SK-N-SH (cell line): ENCODE measurements at regions not wholly inside any gene's neighbourhood (a gene's known extent, or its start where the extent isn't known, plus 50 kb on each side); places are given as distances from the start of the nearest gene placed in this dataset.

Experiments
- CTCF ChIA-PET: fragments of 300-600, 350-600 bp; formaldehyde crosslinking; extraction: SDS; loops from one replicate; lab custom pipeline; 2021; lab: Yijun Ruan, JAX
- POLR2A ChIA-PET: fragments of 350-600 bp; sonication (Branson Sonifier 250); formaldehyde crosslinking; extraction: SDS; loops from one replicate; lab custom pipeline; 2020; ENCODE audit warnings: antibody characterized with exemption, inconsistent platforms; lab: Yijun Ruan, JAX
- DNase-seq: peaks from one replicate; pipeline ENCODE4 v3.0.0; 2012
- H2AFZ ChIP-seq: fragments of 200-600 bp; sonication (generic); 2 replicates; pipeline ENCODE4 v1.8.1; 2016; ENCODE audit warnings: antibody characterized with exemption, mild to moderate bottlenecking, low read depth
- H3F3A ChIP-seq: fragments of 200-600 bp; sonication (generic); replicated peaks from 2 replicates; pipeline ENCODE3; 2016; ENCODE audit warnings: antibody characterized with exemption, mild to moderate bottlenecking; ENCODE audit not compliant: insufficient read depth
- H3K27ac ChIP-seq, 2 experiments: fragments of 200-500 bp in 1 of 2; fragments of 200-600 bp in 1 of 2; sonication (Bioruptor generic) in 1 of 2; sonication (generic), shearing (Covaris generic) in 1 of 2; 2 replicates each; pipeline versions ENCODE4 v1.5.1 to v1.6.1; 2014 to 2016; ENCODE audit warnings: low read depth in 2 of 2, inconsistent platforms in 1 of 2, low read length in 1 of 2, mild to moderate bottlenecking in 1 of 2, mixed read lengths in 1 of 2
- H3K27me3 ChIP-seq: fragments of 200-600 bp; sonication (generic), shearing (Covaris generic); 2 replicates; pipeline ENCODE4 v1.6.1; 2016; ENCODE audit warnings: mixed run types; ENCODE audit not compliant: insufficient read depth
- H3K36me3 ChIP-seq, 2 experiments: fragments of 200-500 bp in 1 of 2; fragments of 200-600 bp in 1 of 2; sonication (Bioruptor generic) in 1 of 2; sonication (generic) in 1 of 2; replicated peaks in 1 of 2; 2 replicates each; pipeline versions ENCODE3 to v1.5.1; 2014 to 2016; ENCODE audit warnings: low read length in 1 of 2, mild to moderate bottlenecking in 1 of 2; ENCODE audit not compliant: insufficient read depth in 2 of 2, control insufficient read depth in 1 of 2
- H3K4me1 ChIP-seq, 2 experiments: fragments of 200-500 bp in 1 of 2; fragments of 200-600 bp in 1 of 2; sonication (Bioruptor generic) in 1 of 2; sonication (generic), shearing (Covaris generic) in 1 of 2; 2 replicates each; pipeline versions ENCODE4 v1.5.1 to v1.6.1; 2014 to 2016; ENCODE audit warnings: low read depth in 1 of 2, low read length in 1 of 2, mixed run types in 1 of 2; ENCODE audit not compliant: insufficient read depth in 2 of 2, control insufficient read depth in 1 of 2
- H3K4me2 ChIP-seq: fragments of 200-600 bp; sonication (generic), shearing (Covaris generic); 2 replicates; pipeline ENCODE4 v1.6.1; 2017; ENCODE audit warnings: mixed run types
- H3K4me3 ChIP-seq, 2 experiments: fragments of 200-500 bp in 1 of 2; fragments of 200-600 bp in 1 of 2; sonication (Bioruptor generic) in 1 of 2; sonication (generic), shearing (Covaris generic) in 1 of 2; 2 replicates each; pipeline versions ENCODE4 v1.5.1 to v1.8.1; 2014 to 2016; ENCODE audit warnings: low read depth in 2 of 2, inconsistent platforms in 1 of 2, low read length in 1 of 2, mild to moderate bottlenecking in 1 of 2, mixed read lengths in 1 of 2, moderate library complexity in 1 of 2
- H3K79me2 ChIP-seq: fragments of 200-600 bp; sonication (generic); 2 replicates; pipeline ENCODE4 v1.8.1; 2017; ENCODE audit warnings: mild to moderate bottlenecking; ENCODE audit not compliant: insufficient read depth
- H3K9ac ChIP-seq: fragments of 200-600 bp; sonication (generic); 2 replicates; pipeline ENCODE4 v1.6.1; 2017; ENCODE audit warnings: mixed run types
- H3K9me2 ChIP-seq: fragments of 200-600 bp; sonication (generic); 2 replicates; pipeline ENCODE4 v1.6.1; 2017; ENCODE audit warnings: mixed run types
- H3K9me3 ChIP-seq: fragments of 200-600 bp; sonication (generic); 2 replicates; pipeline ENCODE4 v1.6.1; 2017; ENCODE audit warnings: mixed run types, mild to moderate bottlenecking, moderate library complexity
- H4K20me1 ChIP-seq: fragments of 200-600 bp; sonication (generic); 2 replicates; pipeline ENCODE4 v1.6.1; 2017; ENCODE audit warnings: mild to moderate bottlenecking, mixed run types; ENCODE audit not compliant: insufficient read depth
- FOSL2 ChIP-seq: IDR thresholded peaks from 2 replicates; pipeline ENCODE4 v1.4.0; 2012; ENCODE audit warnings: low read depth, mild to moderate bottlenecking, moderate library complexity, borderline replicate concordance
- GABPA ChIP-seq: IDR thresholded peaks from 2 replicates; pipeline ENCODE4 v1.4.0; 2012; ENCODE audit warnings: low read depth, mild to moderate bottlenecking
- GATA2 ChIP-seq: sonication (generic); formaldehyde crosslinking; IDR thresholded peaks from 2 replicates; pipeline ENCODE4 v1.5.0; 2020; ENCODE audit warnings: mild to moderate bottlenecking, missing genetic modification reagents
- IRF3 ChIP-seq: fragments of 150-350 bp; IDR thresholded peaks from 2 replicates; pipeline ENCODE4 v1.6.1; 2016; ENCODE audit warnings: mild to moderate bottlenecking, low read depth, low read length
- JUND ChIP-seq: IDR thresholded peaks from 2 replicates; pipeline ENCODE4 v1.4.0; 2012
- MEF2A ChIP-seq: IDR thresholded peaks from 2 replicates; pipeline ENCODE4 v1.4.0; 2012; ENCODE audit warnings: low read depth, borderline replicate concordance
- POLR2AphosphoS5 ChIP-seq: IDR thresholded peaks from 2 replicates; pipeline ENCODE4 v1.6.1; 2012; ENCODE audit warnings: low read depth, low read length
- RAD21 ChIP-seq: IDR thresholded peaks from 2 replicates; pipeline ENCODE4 v1.6.1; 2012; ENCODE audit warnings: mild to moderate bottlenecking, low read length
- RCOR1 ChIP-seq: fragments of 150-350 bp; IDR thresholded peaks from 2 replicates; pipeline ENCODE4 v1.6.1; 2017; ENCODE audit warnings: antibody characterized with exemption, low read length
- REST ChIP-seq: IDR thresholded peaks from 2 replicates; pipeline ENCODE4 v1.6.1; 2012; ENCODE audit warnings: mild to moderate bottlenecking, low read depth, low read length, moderate library complexity
- RFX5 ChIP-seq: IDR thresholded peaks from 2 replicates; pipeline ENCODE4 v1.6.1; 2012; ENCODE audit warnings: mild to moderate bottlenecking, improper control_type of control experiment, low read length
- SIN3A ChIP-seq: IDR thresholded peaks from 2 replicates; pipeline ENCODE4 v1.6.1; 2012; ENCODE audit warnings: low read depth, mild to moderate bottlenecking, low read length, moderate library complexity, borderline replicate concordance
- SMC3 ChIP-seq: IDR thresholded peaks from 2 replicates; pipeline ENCODE4 v1.6.1; 2012; ENCODE audit warnings: low read depth, low read length, improper control_type of control experiment
- TEAD4 ChIP-seq: IDR thresholded peaks from 2 replicates; pipeline ENCODE4 v1.4.0; 2012; ENCODE audit warnings: mild to moderate bottlenecking, borderline replicate concordance; ENCODE audit not compliant: insufficient read depth
- USF1 ChIP-seq: IDR thresholded peaks from 2 replicates; pipeline ENCODE4 v1.4.0; 2012; ENCODE audit warnings: low read depth, borderline replicate concordance
- USF2 ChIP-seq: fragments of 150-350 bp; IDR thresholded peaks from 2 replicates; pipeline ENCODE4 v1.6.1; 2017; ENCODE audit warnings: antibody characterized with exemption, low read length, low read depth, borderline replicate concordance
- WGBS: methylation state at CpG from one replicate; pipeline ENCODE4 v1.1.6; 2017; ENCODE audit warnings: low lambda C conversion rate; 5-methylcytosine and 5-hydroxymethylcytosine counted together

GRCh38 chr17:72064606-72065193 is 56.1 kb upstream of the SOX9 start:
- H3K4me1 ChIP-seq, result no peaks in the 10 kb centered on the region
- H3K9me3 ChIP-seq, result no peaks in the 10 kb centered on the region
- H3K4me2 ChIP-seq, result no peak overlapping the region
- H3K27ac ChIP-seq, result no peak overlapping the region
- ChIA-PET POLR2A (no interaction called here), CTCF (interaction anchor here (1.9 kb wide), 1 partner anchor 11 kb away, joined by 5 read pairs; no protein-coding TSS in a partner anchor)
- no peaks in the 10 kb centered on the region for H3K9me2 ChIP-seq
- no peak for DNase-seq
- no peak overlapping the region for H3K4me3 ChIP-seq
- H3K9ac ChIP-seq, result no peak overlapping the region
- no peaks in the 10 kb centered on the region for H3K79me2 ChIP-seq
- no peaks in the 10 kb centered on the region for H3F3A ChIP-seq
- no peaks in the 10 kb centered on the region for H3K36me3 ChIP-seq
- WGBS, result 60% methylated on average over 2 of the region's 2 CpGs
- no peak for TF ChIP-seq TEAD4
- no peak for TF ChIP-seq POLR2AphosphoS5
- no peaks in the 10 kb centered on the region; the same call in 1 of the 2 replicates for H3K27me3 ChIP-seq
- H2AFZ ChIP-seq, result no peak overlapping the region
- no peaks in the 10 kb centered on the region for H4K20me1 ChIP-seq

GRCh38 chr17:72065556-72065955 is 55.3 kb upstream of the SOX9 start:
- Histone ChIP-seq H3K4me3 (no peak overlapping the region), H3K27me3 (no peaks in the 10 kb centered on the region; the same call in 1 of the 2 replicates), H3K4me1 (no peaks in the 10 kb centered on the region), H4K20me1 (no peaks in the 10 kb centered on the region), H3K27ac (no peak overlapping the region), H3K36me3 (no peaks in the 10 kb centered on the region), H3K9me3 (no peaks in the 10 kb centered on the region)
- 43% methylated on average over 4 of the region's 4 CpGs for WGBS
- TF ChIP-seq GATA2 (CRISPR knock-in tag) (no peak), GABPA (no peak), SIN3A (no peak), RAD21 (no peak), USF1 (no peak), FOSL2 (no peak), MEF2A (no peak), RFX5 (no peak)
- TF ChIP-seq, all 33 proteins: peak for 0
- H3K9ac ChIP-seq, result no peak overlapping the region
- no peaks in the 10 kb centered on the region for H3K79me2 ChIP-seq
- no peaks in the 10 kb centered on the region for H3K9me2 ChIP-seq
- H3F3A ChIP-seq, result no peaks in the 10 kb centered on the region
- no peak overlapping the region for H3K4me2 ChIP-seq
- DNase-seq, result no peak
- no peak overlapping the region for H2AFZ ChIP-seq
- CTCF ChIA-PET, result interaction anchor here (1.0 to 1.3 kb wide), 2 partner anchors 11 to 16 kb away, joined by 3 read pairs; no protein-coding TSS in a partner anchor
- POLR2A ChIA-PET, result no interaction called here

GRCh38 chr17:72068643-72069042 is 52.2 kb upstream of the SOX9 start:
- H2AFZ ChIP-seq, result no peak overlapping the region
- H3K4me1 ChIP-seq, result peaks cover 0 to 5% of the 10 kb centered on the region in 2 experiments; a peak in 1 of 4 replicates
- H3K9ac ChIP-seq, result no peak overlapping the region
- H3K4me3 ChIP-seq, result no peak overlapping the region
- no peaks in the 10 kb centered on the region for H3K79me2 ChIP-seq
- POLR2A ChIA-PET, result no interaction called here
- no peaks in the 10 kb centered on the region for H4K20me1 ChIP-seq
- no peaks in the 10 kb centered on the region for H3F3A ChIP-seq
- no peaks in the 10 kb centered on the region for H3K9me3 ChIP-seq
- no peaks in the 10 kb centered on the region for H3K36me3 ChIP-seq
- DNase-seq, result no peak
- H3K27me3 ChIP-seq, result no peaks in the 10 kb centered on the region; the same call in 1 of the 2 replicates
- WGBS, result 16% methylated on average over 1 of the region's 1 CpG
- H3K27ac ChIP-seq, result no peak overlapping the region
- H3K4me2 ChIP-seq, result no peak overlapping the region
- CTCF ChIA-PET, result interaction anchor here (0.9 to 1.0 kb wide), 2 partner anchors 15 to 17 kb away, joined by 3 to 4 read pairs; no protein-coding TSS in a partner anchor
- H3K9me2 ChIP-seq, result no peaks in the 10 kb centered on the region
- TF ChIP-seq SIN3A, result no peak
- no peak for TF ChIP-seq IRF3
- no peak for TF ChIP-seq JUND
- TF ChIP-seq RCOR1, result no peak
- TF ChIP-seq SMC3, result no peak
- TF ChIP-seq USF2, result no peak
- no peak for TF ChIP-seq REST
- no peak for TF ChIP-seq GATA2 (CRISPR knock-in tag)
